NCI-H82 treated with DMSO at 0.1 percent for 48 hours (cell line): ENCODE measurements at regions not wholly inside any gene's neighbourhood (a gene's known extent, or its start where the extent isn't known, plus 50 kb on each side); places are given as distances from the start of the nearest gene placed in this dataset.

Source experiments
- DNase-seq: peaks from one replicate; lab custom pipeline; 2025; ENCODE audit not compliant: unreplicated experiment; lab: John Stamatoyannopoulos, UW

DNA sequence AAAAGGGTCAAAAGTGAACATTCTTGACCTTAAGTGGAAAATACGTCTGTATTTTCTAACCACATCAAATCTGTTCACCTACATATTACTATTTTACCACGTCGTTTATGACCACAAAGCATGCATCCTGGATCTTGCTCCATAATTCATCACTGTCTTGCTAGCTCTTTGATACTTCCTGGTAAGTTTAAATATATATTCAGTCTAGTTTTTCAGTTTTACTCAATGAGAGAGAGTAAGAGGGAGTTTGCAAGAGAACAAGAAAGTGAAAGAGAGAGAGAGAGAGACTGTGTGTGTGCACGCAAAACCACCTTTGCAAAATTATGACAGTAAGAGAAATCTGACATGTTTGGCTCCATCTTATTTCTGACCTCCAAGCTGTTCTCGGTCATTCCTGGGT, 173.7 kb upstream of the GALNTL6 start:
- no peak for DNase-seq

GRCh38 chr4:171636606-171637005, 176.6 kb upstream of the GALNTL6 start:
- DNase-seq: no peak

GRCh38 chr4:171629737-171630136, 183.5 kb upstream of the GALNTL6 start:
- DNase-seq: no peak

DNA sequence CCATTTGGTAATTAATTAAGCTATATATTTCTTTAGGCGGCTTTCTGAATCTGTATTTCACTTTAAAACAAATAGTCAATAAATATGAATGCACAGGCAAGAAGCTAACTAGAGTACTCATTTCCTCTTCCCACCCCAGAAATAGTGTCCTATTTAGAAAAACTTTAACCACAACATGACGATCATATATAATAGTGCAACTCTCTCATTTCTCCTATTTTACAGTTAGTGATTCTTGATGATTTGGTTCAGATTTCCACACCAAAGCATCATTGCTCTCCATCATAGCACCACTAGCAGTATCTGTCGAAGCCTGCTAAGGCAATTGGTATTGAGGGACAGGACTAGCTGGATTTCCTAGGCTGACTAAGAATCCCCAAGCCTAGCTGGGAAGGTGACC, 184.0 kb upstream of the GALNTL6 start:
- no peak for DNase-seq

GRCh38 chr4:171626554-171626953, 186.7 kb upstream of the GALNTL6 start:
- no peak for DNase-seq

DNA sequence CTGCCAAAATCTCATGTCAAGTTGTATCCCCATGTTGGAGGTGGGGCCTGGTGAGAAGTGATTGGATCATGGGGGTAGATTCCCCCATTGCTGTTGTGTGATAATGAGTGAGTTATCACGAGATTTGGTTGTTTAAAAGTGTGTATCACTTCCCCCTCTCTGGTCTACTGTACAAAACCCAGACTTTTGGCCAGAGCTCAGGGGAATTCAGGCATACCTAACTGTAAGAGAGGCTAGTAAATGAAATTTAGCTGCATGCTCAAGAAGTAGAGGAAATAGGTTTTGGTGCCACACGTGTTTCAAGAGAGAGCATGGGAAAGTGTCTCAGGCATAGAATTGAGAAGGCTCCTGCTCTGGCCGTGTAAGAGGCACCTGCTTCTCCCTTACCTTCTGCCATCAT, 190.5 kb upstream of the GALNTL6 start:
- no peak for DNase-seq

DNA sequence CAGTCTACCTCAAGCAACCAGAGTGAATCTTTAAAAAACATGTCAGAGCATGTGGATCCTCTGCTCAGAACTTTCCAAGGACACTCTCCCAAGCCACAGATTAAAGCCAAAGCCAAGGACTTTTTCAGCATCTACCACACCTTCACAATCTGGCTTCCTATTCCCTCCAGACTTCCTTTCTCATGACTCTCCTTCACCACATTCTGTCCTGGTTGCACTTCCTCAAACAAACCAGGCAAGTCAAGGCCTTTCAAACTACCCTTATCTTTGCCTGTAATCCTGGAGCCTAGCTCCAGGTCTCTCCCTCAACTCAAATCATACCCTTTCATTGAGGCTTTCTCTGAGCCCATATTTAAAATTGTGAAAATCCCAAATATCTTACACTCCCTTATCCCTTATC, 191.6 kb upstream of the GALNTL6 start:
- no peak for DNase-seq

DNA sequence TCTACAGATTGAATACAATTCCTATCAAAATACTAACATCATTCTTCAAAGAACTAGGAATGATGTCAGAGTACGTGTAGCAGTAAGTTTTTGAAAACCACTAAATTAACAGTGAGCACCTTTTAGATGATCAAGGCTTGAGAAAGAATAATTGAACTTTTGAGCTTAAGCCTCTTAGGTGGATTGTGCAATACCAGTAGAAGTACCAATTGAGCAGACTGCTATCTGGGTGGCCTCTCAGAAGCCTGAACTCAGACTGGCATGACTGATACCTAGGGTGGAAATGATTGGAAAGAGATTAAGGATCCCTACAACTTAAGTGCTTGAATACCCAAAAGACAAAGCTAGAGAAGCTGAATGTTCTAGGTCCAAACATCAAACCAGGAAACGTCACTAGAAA, 200.3 kb upstream of the GALNTL6 start:
- DNase-seq: no peak

GRCh38 chr4:171602638-171603355, 210.4 kb upstream of the GALNTL6 start:
- no peak for DNase-seq

DNA sequence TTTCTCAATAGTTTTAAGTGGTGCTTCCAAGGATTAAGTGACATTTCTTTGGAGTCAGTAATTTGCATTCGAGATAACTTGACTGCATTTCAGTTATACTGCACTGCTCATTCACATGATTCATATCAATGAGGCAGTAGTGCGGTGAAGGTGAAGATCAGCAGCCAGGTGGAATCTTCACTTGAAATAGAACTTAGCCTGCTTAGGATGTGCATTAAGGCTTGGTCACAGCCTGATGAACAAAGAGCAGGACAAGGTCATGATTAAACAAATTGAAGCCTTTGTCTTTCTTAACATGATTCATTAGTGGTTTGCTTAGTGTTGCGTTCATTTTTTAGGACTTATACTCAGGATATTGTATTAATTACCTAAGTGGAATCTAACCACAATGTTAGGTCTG, 212.1 kb upstream of the GALNTL6 start:
- DNase-seq: no peak

DNA sequence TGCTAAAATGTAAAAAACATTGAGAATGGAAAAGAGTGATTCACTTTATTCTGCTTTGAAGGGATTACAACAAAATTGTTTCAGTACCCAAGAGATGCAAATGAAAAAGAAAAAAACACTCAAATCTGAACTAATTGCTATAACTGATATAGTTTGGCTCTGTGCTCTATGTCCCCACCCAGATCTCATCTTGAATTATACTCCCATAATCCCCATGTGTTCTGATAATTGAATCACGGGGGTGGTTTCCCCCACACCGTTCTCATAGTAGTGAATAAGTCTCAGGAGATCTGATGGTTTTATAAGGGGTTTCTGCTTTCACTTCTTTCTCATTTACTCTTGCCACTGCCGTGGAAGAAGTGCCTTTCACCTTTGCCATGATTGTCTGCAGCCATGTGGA, 213.6 kb upstream of the GALNTL6 start:
- no peak for DNase-seq

- no peak for DNase-seq
Measured at GRCh38 chr4:171594293-171594692, 218.9 kb upstream of the GALNTL6 start.

DNA sequence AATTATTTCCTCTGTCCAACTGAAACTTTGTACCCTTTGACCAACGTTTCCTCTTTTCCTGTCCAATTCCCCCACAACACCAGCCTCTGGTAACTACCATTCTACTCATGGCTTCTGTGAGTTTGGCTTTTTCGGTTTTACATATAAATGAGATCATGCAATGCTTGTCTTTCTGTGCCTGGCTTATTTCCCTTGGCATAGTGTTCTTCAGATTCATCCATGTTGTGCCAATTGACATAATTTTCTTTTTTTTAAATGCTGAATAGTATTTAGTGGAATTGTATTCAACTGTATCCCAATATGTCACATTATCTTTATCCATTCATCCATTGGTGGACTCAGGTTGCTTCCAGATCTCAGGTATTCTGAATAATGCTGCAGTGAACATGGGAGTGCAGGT, 222.5 kb upstream of the GALNTL6 start:
- no peak for DNase-seq

DNA sequence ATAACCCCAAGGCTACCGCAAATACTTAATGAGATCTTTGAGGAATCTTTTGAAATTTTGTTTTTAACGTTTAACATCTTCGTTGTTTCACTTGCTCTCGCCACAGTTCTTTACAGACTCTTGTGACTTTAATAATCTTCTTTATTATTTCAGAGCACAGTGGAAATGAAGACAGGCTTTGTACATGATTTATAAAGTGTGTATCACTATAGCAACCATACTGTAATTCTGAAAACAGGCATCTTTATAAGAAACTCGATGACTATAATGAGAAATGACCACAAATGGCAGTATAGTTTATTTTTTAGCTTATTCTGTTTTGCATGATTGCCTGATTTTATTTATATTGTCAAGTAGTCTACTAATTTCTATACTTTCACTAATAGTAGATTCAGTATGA, 224.4 kb upstream of the GALNTL6 start:
- DNase-seq: no peak

DNA sequence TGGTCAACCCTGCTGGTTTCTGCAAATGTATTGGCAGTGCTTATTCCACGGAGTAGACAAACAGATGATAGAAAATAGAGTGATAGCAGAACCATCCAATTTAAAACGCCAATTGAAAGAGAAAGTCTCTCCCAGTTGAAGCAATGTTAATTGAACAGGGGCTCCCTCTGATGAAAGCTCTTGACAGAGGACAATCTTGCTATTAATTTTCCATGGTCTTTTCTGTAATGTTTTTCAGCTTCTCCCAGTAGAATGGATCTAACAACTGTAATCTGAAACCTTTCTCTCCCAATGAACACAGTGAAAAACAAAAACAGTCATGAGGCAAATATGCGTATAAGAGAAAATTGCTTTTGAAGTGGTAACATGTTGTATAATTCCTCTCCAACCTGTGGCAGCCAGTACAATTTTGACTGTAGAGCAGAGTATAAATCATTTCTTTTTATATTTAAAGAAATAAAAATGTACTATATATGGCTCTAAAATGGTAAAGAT, 225.1 kb upstream of the GALNTL6 start:
- no peak for DNase-seq

DNA sequence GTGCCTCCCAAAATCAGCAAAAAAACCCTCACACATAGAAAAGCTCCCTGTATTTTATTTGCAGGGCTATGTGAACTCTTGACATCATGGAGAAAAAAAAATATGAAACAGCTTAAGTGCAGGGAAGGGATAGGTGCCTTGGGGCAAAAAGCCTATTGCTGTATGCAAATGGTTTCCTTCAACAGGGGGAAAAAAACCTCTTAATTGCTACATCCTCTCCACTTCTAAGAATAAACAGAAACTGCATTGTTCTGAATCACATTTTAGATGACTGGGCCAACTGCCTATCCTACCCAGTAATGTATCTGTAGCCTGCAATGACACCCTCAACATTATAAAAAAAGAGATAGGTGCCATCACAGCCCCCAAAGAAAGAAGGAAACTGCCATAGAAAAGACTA, 229.4 kb upstream of the GALNTL6 start:
- no peak for DNase-seq

GRCh38 chr4:171582961-171583581, 230.1 kb upstream of the GALNTL6 start:
- no peak for DNase-seq

DNA sequence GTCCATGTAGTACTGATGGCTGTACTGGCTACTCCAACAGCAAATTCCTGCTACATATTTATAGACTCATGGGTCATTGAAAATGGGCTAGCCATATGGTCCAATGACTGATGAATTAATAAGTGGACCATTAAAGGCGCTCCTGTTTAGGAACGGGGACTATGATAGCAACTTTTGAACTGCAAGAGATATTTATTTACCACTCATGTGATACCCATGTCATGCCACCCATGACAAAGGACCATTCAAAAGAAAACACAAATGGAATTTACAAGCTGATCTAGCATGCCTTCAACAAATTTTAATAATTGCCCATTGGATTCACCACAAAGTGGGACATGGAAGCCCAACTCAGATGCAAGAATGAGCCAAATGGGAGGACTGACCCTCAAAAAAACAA, 240.0 kb upstream of the GALNTL6 start:
- DNase-seq: no peak

DNA sequence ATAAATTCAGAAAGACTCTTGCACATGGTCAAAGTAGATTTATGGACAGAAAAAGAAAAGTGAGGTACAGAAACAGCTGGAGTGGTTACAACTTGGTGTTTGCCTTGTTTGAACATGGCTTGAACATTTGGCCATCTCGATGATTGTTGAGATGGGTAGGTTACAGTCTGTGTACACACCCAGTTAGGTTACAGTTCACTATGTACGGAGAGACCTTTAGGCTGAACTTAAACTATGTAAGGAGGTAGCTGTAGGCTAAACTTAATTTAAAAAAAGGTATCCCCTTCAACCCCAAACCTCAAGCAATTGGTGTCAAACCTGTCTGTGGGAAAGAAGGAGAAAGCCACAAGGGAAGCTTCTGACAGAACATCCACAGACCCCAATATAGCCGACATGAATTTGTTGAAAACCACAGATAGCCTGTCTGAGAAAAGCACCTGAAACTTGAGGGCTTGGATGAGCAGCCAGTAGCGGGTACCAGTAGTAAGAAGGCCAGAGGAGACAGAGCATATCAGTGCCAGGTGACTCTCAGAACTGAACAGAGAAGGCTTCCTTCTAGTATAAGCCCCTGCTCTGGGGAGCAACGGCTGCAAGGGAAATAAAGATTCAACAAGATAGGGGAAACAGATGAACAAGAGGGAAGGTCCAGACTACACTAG, 247.9 kb upstream of the GALNTL6 start:
- no peak for DNase-seq

DNA sequence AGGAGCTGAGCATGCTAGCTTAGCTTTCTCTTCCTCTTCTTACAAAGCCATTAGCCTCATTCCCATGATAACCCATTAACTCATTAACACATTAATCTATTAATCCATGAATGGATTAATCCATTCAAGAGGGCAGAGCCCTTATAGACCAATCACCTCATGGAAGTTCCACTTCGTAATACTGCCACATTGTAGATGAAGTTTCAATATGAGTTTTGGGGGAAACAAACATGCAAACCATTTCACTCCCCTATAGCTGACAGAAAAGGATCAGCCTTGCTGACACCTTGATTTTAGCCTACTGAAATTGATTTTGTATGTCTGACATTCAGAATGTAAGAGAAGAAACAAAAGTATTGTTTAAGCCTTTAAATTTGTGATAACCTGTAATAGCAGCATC, 251.8 kb upstream of the GALNTL6 start:
- DNase-seq: no peak

DNA sequence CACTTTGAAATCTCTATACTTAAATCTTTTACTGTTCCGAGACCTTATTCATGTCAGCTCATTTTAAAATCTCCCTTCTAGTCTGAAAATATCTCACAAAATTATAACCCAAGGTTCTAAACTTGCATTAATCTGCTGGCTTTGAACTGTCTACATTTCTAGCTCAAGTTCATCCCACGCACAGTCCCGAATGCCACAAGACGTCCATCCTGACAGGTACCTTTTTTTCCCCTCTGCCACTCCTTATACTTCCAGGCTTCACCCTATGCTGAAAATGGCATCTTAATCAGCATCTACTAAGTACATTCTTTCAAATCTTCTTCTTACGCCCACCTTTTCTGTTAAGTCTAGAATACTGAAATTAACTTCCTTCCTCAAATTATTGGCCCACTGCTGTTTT, 259.2 kb upstream of the GALNTL6 start:
- DNase-seq: no peak

- DNase-seq: no peak
Measured at GRCh38 chr4:171542640-171543039, 270.6 kb upstream of the GALNTL6 start.
